ENCODE measurements at regions not wholly inside any gene's neighbourhood (a gene's known extent, or its start where the extent isn't known, plus 50 kb on each side); places are given as distances from the start of the nearest gene placed in this dataset.
A peak's percentile ranks its signal among the peaks of the same experiment; 100 is the strongest.

DNA sequence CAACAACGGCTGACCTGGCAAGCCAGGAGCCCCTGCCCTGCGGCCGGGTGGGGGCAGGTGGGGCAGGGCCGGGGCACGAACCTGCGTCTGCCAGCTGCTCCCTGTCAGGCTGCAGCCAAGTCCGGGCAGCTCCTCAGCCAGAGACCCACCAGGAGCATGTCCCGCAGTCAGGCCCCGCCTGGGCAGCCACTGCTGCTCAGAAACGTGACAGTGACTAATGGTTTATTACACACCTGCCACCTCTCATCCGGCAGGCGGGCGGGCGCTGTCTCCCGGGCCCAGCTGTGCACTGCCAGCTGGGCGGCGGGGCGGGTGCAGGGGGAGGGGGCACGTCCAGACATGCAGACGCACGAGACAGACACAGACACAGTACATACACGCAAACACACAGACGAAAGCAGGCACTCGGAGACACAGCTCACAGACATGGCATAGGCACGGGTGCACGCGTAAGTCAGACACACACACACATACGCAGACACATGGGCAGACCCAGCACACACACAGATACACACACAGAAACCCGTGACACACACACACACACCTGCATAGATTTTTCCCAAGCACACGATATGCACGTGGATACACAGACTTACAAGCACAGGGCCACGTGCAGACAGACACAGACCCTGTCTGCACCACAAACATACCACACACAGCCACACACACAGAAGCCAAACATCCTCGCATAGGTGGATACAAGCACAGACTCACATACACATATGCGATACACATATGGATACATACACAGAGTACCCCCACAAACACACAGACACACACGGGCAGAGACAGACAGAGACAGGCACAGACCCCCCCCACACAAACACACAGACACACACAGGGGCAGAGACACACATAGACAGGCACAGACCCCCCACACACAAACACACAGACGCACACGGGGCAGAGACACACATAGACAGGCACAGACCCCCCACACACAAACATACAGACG lies 248.3 kb upstream of the CIBAR2 start:
- no peak for DNase-seq (ENCODE audit: low spot score)

DNA sequence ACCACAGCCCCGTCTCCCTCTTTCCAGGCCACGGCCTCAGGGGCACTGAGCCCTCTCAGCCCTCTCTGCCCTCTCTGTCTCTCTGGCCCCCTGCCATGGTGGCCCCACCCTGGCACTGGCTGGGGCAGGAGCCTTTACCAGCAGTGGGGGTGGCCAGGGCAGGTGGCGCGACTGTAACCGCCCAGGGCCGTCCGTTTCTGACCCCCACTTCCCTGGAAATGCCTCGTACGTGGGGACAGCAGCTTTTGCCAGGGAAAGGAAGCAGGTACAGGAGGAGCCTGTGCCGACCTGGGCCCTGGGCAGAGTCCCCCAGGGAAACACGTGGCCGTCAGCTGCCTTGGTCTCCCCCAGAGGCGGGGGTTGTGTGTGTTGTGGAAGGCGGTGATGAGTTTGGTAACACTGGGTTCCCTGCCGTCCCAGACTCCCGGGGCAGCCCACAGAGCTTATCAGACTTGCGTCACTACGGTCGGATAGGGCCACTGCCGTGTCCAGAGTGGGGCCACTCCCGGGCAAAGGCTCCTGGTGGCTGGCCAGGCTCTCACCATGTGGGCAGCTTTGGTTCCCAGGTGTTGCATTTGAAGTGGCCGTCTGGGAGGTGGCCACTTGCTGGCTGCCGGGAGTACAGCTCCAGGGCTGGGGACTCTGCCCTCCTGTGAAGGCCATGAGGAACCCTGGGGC lies 249.3 kb upstream of the CIBAR2 start:
- DNase-seq (ENCODE audit: low spot score): no peak

DNA sequence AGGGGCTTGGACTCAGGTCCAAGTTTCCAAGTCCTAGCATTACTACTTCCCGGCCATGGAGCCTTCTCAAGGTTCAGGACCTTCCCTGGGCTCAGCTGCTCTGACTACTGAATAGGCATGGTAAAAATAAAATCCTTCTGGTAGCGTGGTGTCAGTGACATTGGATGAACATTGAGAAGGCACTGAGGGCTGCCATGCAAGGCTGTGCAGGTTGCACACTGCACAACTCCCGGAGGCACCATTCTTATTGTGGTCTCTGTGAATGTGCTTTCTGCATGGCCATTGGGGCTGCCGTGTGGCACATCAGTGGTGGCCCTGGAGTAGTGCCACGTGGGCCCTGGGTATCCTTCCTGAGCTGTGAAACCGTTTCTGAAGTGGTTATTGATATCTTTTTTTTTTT lies 250.2 kb upstream of the CIBAR2 start:
- DNase-seq (ENCODE audit: low spot score): no peak

DNA sequence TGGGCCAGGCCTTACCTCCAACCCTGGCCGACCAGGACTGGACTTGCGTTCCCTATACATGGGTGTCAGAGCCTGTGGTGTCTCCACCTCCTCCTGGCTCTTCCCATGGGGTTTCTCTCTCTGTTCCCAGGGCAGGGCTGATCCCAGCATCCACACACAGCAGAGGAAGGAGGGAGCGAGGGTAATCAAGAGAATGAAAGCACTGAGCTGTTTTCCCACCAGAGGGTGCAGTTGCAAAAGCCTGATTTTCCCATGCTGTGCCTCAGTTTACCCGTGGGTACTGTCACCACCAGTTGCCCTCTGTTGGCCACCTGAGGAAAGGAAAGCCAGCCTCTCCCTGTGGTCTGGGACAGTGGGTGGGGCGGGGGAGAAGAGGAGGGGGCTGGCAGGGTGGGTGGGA lies 249.7 kb upstream of the GSE1 start:
- no peak for DNase-seq (ENCODE audit: low spot score)

DNA sequence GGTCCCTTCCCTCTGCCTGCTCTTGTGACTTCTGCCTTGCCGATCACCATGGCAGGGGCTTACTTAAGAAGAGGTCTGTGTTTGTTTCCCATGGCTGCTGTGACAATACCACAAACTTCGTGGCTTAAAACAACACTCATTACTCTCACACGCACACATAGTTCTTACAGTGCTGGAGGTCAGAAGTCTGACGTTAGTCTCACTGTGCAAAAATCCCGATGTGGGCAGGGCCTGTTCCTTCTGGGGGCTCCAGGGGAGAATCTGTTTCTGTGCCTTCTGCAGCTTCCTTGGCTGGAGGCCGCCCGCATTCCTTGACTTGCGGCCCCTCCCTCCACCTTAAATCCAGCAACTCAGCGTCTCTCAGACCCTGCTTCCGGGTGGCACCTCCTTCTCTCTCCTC lies 249.2 kb upstream of the GSE1 start:
- DNase-seq (ENCODE audit: low spot score): no peak

DNA sequence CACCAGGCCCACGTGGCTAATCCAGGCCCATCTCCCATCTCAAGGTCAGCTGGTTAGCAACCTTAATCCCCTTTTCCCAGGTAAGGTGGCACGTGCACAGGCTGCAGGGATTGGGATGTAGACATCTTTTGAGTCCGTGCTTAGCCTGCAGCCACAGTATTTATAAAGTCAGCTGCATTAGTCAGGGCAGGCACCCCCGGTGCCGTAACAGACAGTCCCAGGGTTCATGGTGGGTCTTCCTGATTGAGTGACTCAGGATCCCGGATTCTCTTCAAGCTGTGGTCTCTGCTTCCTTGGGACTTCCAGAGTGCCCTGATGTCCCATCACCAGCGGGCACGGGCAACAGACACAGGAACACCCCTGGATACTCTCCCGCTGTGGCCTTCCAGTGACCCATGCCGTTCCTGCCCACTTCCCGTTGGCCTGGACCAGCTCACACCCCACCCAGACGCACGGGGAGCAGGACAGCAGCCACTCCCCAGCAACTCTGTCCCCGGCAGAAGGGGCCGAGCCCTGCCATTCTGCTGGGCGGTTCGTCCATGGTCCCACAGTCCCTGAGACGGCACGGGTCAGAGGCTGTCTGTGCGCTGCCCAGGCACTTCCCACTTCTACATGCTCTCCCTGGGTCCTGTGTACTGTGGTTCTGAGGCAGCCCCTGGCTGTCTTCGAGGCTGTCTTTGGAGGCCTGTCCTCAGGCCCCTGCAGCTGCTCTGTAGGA lies 248.6 kb upstream of the GSE1 start:
- no peak for DNase-seq (ENCODE audit: low spot score)

DNA sequence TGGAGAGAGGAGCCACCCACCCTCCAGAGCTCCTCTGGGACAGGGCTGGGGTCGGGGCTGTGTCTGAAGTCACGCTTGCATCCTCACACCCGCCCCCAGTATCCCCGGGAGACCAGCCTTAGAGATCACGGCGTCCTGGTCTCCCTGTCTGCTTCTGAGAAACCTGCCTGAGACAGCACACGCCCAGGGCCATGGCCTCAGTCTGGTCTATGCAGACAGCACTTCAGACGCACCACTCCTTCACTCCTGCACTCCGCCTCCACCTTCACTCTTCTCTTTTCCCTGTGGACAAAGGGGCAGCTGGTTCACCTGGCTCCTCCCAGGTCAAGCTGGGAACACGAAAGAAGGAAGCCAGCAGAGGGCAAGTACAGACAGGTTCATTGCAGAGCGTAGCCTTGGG lies 248.0 kb upstream of the GSE1 start:
- no peak for DNase-seq (ENCODE audit: low spot score)

DNA sequence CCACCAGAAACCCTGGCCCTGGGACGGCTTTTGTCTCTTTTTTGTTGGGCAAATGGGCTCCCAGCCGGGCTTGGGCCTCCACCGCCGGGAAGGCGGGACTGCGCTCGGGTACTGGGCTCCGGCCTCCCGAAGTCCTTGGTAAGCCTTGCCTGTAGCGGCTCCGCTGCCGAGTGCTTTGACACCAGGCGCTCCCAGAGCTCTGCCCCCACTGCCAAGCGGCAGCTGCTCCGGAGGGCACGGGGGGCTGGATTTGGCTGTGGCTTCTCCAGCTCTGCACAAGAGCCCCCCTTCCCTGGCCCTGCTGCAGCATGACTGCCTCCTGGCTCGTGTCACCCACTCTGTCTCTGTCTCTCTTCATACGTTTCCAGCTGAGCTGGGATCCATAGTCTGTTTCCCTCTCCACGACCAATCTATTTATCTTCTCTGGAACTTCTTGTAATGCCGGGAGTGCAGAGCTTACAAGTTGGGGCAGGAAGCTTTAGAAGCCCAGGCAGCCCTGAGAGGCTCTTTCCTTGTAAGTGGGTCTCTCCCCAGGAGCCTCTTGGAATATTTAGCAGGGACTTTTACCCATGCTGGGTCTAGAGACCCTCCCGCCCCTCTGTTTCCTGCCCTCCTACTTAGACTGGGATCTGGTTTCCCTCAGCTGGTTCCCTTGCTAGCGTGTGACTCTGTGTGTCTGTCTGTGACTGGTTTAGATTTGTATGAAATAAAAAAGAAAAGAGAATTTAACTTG lies 246.9 kb upstream of the GSE1 start:
- DNase-seq (ENCODE audit: low spot score): no peak

DNA sequence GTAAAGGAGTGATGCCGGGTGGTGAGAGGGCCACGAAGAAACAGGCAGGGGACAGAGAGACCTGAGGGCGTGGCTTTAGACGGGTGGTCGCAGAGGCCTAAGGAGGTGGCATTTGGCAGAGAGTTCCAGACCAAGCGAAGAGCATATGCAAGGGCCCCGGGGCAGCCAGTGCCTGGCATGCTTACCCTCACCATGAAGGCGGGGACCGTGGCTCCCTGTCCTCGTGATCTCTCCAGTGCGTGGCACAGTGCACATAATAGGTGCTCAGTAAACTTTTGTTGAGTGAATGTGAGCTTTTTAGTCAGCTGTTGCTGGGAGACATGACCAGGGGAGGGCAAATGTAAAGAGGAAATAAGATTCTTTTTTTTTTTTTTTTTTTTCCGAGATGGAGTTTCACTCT lies 245.6 kb upstream of the GSE1 start:
- no peak for DNase-seq (ENCODE audit: low spot score)

DNA sequence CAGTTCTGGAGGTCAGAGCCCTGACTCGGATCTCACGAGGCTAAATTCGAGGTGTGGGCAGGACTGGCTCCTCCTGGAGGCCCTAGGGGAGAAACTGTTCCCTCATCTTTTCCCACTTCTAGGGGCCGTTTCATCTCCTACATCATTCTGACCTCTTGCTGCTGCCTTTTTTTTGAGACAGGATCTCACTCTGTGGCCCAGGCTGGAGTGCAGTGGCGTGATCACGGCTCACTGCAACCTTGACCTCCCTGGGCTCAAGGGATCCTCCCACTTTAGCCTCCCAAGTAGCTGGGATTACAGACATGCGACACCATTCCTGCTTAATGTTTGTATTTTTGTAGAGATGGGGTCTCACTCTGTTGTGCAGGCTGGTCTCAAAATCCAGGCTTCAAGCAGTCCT lies 244.1 kb upstream of the GSE1 start:
- DNase-seq (ENCODE audit: low spot score): no peak

DNA sequence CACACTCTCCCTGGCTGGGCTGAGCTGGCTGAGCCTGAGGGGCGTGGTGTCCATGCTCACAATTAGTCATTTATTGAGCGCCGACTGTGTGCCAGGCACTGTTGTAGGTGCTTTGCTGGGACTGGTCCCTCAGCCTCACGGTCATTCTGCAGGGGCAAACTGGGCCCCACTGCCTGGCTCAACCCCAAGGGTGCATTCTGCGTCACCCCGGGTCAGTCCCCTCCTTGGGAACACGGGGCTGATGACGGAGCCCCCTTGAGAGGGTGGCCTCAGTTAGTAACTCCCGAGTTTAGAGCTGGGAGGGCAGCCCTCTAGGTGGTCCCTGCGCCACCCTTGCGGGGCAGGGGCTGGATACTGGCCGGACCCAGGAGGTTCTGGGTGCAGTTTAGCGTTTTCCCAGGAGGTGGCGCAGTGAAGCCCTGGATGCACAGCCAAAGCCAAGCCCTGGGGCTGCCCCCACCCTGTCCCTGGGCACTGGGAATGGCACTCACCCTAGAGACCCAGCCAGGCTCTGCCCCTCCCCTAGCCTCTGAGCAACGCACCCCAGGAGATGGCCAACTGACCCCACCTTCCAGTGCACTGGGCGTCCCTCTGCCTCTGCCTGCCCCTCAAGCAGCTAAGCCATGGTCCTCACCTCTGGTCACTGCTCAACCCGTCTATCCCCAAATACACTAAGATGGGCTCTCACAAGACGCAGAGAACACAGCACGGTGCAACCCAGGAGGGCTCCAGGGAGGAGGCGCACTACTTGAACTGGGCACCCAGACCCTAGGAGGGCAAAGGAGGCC lies 243.2 kb upstream of the GSE1 start:
- DNase-seq (ENCODE audit: low spot score): peak; percentile 73

DNA sequence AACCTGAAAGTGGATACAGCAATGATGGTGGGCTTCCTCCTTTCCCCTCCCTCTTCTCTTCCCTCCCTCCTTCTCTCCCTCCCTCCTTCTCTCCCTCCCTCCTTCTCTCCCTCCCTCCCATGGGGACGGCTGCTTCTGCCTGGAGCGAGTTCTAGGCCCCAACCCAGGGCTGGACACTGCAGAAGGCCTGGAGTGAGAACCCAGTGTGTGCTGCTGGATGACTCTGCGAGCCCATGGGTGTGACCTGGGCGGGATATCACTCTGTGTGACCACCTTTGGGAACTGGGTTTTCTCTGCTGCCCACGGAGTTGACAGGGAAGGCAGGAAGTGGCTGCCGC lies 242.6 kb upstream of the GSE1 start:
- DNase-seq (ENCODE audit: low spot score): no peak

DNA sequence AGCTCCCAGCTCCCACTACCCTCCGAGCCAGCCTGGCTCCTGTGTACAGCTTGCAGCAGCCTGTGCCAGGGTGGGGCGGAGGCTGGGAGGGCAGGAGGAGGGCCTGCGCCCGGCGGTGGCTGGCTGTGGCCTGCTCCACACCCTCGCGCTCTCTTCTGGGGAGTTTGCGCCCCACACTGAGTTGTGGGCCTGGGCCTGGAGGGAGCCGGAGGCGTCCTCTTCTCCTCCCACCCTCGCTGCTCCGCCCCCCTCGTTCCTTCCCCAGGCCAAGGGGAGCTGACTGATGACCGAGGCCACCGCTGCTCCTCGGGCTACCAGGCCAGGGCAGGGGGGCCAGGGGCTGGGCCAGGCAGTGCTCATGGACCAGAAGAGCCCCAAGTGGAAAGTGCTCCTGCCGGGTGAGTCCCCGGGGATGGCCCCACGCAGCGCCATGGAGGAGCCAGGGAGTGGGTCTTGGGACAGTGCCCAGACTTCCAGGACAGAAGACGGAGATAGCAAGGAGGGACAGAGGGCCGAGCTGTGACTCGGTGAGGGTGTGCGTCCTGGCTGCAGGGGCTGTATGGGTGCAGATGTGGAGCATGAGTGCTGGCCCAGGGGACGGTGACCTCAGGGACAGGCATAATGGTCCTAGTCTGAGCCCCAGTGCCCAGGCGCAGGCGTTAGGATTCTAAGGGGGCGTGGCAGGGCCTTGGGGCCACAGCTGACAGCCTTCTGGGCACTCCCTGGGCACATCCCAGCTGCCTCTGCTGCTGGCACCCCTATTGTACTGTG lies 242.1 kb upstream of the GSE1 start:
- DNase-seq (ENCODE audit: low spot score): peak; percentile 73

DNA sequence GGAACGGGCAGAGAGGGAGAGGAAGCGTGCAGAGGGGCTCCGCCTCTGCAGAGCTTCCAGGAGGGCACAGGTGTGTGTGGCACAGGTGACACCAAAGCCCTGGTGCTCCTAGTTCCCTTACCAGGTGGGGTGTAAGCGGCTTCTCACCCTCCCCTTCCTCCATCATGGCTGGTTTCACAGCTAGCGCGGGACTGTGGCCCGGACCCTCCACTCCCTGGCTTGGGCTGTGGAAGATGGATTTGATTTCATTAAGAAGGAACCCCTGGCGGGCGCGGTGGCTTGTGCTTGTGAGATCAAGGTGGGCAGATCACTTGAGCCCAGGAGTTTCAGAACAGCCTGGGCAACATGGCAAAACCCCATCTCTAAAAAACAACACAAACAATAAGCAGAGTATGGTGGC lies 241.2 kb upstream of the GSE1 start:
- no peak for DNase-seq (ENCODE audit: low spot score)

DNA sequence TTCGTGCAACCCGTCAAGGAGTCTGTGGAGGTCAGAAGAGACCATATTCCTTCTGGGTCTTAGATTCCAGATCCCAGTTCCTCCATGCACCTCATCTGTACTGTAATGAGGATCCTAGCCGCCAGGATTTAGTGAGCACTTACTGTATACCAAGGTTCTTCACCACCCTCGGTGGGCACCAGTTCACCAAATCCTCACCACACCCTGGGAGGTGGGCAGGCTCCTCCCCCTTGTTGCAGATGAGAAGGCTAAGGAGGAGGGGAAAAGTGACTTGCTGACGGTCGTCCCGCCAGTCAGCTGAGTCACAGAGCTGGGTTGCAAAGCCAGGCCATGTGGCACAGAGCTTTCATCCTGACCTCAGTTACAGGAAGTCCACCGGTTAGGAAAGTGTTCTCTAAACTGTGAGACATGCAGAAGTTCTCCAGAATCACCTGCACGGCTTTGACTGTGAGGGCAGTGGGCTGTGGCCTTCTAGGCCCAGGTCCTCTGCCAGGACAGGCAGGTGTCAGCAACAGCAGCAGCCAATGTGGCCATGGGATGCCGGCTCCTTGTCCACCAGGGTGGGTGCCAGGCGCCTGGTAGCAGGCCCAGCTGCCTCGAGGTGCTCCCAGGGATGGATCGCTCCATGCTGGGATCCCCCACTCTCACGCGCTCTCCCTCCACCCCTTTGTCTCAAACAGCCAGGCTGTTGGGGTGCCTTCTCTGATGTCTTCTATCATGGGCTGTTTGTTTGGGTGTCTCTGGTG lies 240.3 kb upstream of the GSE1 start:
- DNase-seq (ENCODE audit: low spot score): peak; percentile 68

DNA sequence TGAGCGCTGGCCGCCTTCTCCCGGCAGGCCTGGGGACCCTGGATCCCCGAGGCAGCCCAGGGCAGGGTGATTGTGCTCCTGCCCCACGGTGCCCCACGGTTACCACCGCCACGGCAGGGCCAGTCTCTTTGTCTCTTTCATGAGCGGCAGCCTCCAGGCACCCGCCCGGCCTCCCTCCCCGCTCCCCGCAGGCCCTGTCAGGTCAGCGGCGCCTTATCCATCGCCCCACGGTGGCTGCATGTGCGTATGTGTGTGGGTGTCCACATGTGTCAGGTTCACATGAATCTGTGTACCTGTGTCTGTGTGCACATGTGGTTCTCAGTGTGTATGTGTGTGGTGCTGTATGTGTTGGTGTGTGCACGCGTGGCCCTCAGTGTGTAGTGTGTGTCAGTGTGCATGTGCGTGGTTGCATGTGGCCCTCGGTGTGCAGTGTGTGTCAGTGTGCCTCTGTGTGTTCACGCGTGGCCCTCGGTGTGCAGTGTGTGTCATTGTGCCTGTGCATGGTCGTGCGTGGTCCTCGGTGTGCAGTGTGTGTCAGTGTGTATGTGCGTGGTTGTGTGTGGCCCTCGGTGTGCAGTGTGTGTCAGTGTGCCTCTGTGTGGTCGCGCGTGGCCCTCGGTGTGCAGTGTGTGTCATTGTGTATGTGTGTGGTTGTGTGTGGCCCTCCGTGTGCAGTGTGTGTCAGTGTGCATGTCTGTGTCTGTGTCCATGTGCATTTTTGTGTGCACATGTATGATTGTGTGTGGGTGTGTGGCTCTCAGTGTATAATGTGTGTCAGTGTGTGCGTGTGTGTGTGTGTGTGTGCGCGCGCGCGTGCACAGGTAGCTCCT lies 239.2 kb upstream of the GSE1 start:
- DNase-seq (ENCODE audit: low spot score): no peak

DNA sequence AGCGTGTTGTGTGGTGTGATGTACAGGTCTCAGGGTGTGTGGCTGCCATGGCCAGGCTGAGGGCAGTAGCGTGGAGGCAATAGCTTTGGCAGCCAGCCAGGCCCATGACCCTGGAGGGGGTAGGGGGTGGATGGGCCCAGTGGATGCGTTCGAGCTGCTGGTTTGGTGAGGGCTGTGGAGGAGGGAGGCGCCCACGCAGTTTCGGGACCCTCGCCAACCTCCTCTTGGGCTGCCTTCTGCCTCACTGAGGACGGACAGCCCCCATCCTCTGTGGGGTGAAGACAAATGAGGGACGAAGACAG lies 238.6 kb upstream of the GSE1 start:
- no peak for DNase-seq (ENCODE audit: low spot score)

DNA sequence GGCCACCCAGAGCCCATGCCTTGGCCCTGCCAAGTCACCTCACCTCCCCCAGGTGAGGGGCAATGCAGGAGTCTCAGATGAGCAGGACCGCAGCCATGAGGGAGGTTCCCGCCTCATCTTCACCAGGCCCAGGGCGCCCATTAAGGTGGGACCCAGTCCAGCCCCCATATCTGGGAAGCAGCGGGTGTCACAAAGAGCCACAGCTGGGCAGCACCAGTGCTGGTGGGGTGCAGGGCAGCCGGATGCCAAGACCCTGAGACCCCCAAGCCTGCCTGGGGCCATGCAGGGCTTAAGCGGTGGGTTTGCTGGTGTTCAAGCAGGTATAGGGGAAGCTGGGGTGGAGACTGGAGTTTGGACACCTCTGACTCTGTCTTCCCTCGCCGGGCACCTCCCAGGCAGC lies 237.8 kb upstream of the GSE1 start:
- no peak for DNase-seq (ENCODE audit: low spot score)

Measured in hematopoietic multipotent progenitor cell treated with erythropoietin and hydrocortisone succinate and interleukin-3 and kit ligand, for 17 days (in vitro differentiated cells).